HEK293 (cell line): ENCODE measurements at regions not wholly inside any gene's neighbourhood (a gene's known extent, or its start where the extent isn't known, plus 50 kb on each side); places are given as distances from the start of the nearest gene placed in this dataset.

Source experiments
- PRDM2 ChIP-seq: fragments of 450-650 bp; formaldehyde crosslinking; IDR thresholded peaks from 2 replicates; pipeline ENCODE4 v1.5.1; 2016; ENCODE audit warnings: missing biosample characterization, missing genetic modification characterization, borderline replicate concordance
- ZFP37 ChIP-seq: fragments of 450-650 bp; formaldehyde crosslinking; IDR thresholded peaks from 2 replicates; pipeline ENCODE4 v1.5.1; 2016; ENCODE audit warnings: missing biosample characterization, missing genetic modification characterization
- ZNF114 ChIP-seq: fragments of 450-650 bp; formaldehyde crosslinking; IDR thresholded peaks from 2 replicates; pipeline ENCODE4 v1.5.0; 2017; ENCODE audit warnings: missing biosample characterization, missing genetic modification characterization
- ZNF354C ChIP-seq: fragments of 450-650 bp; formaldehyde crosslinking; IDR thresholded peaks from 2 replicates; pipeline ENCODE4 v1.5.1; 2016; ENCODE audit warnings: missing biosample characterization, missing genetic modification characterization, low read depth, borderline replicate concordance
- ZNF501 ChIP-seq: fragments of 450-650 bp; formaldehyde crosslinking; IDR thresholded peaks from 2 replicates; pipeline ENCODE4 v1.5.1; 2016; ENCODE audit warnings: missing biosample characterization, missing genetic modification characterization
- ZNF530 ChIP-seq: fragments of 450-650 bp; formaldehyde crosslinking; IDR thresholded peaks from 2 replicates; pipeline ENCODE4 v1.5.1; 2016; ENCODE audit warnings: low read depth, missing biosample characterization, missing genetic modification characterization
- ZNF560 ChIP-seq: fragments of 450-650 bp; formaldehyde crosslinking; IDR thresholded peaks from 2 replicates; pipeline ENCODE4 v1.5.1; 2017; ENCODE audit warnings: missing biosample characterization, missing genetic modification characterization, borderline replicate concordance

- TF ChIP-seq ZNF530 (tag by site-specific recombination) (no peak), ZNF560 (tag by site-specific recombination) (no peak), ZNF114 (tag by site-specific recombination) (no peak), ZNF501 (no peak), PRDM2 (tag by site-specific recombination) (no peak), ZNF354C (tag by site-specific recombination) (no peak), ZFP37 (tag by site-specific recombination) (no peak)
Measured at GRCh38 chr2:128769457-128770142, 450.9 kb upstream of the HS6ST1 start.
